Vagina (tissue), 2 donors: ENCODE measurements at regions not wholly inside any gene's neighbourhood (a gene's known extent, or its start where the extent isn't known, plus 50 kb on each side); places are given as distances from the start of the nearest gene placed in this dataset.

Experiments used
- DNase-seq, 2 donors: peaks; one replicate each; pipeline ENCODE4 v3.0.0-alpha.2; 2017; ENCODE audit errors: extremely low spot score in 2 of 2
- H3K27ac ChIP-seq: fragments of 200-600 bp; sonication (generic); one replicate; pipeline ENCODE4 v1.5.1; 2019
- H3K27me3 ChIP-seq: fragments of 200-600 bp; sonication (generic); one replicate; pipeline ENCODE4 v1.5.1; 2019
- H3K36me3 ChIP-seq, 2 donors: fragments of 200-600 bp; sonication (generic); one replicate each; pipeline ENCODE4 v1.5.1; 2017 to 2019
- H3K4me1 ChIP-seq: fragments of 200-600 bp; sonication (generic); one replicate; pipeline ENCODE4 v1.5.1; 2019
- H3K4me3 ChIP-seq, 2 donors: fragments of 200-600 bp; sonication (generic); 1 replicate in 1 of 2; 2 replicates in 1 of 2; pipeline ENCODE4 v1.5.1; 2016 to 2019
- H3K9me3 ChIP-seq: fragments of 200-600 bp; sonication (generic); one replicate; pipeline ENCODE4 v1.5.1; 2019
- CTCF ChIP-seq, 3 experiments: fragments of 450-650 bp in 2 of 3; fragments of 200-600 bp in 1 of 3; sonication (generic) in 1 of 3; IDR thresholded peaks; one replicate each; pipeline ENCODE4 v1.5.1; 2017 to 2019; ENCODE audit warnings: antibody characterized with exemption in 3 of 3, mild to moderate bottlenecking in 2 of 3, moderate library complexity in 2 of 3
- POLR2A ChIP-seq, 2 donors: fragments of 450-650 bp; IDR thresholded peaks; one replicate each; pipeline ENCODE4 v1.6.1; 2017; ENCODE audit warnings: antibody characterized with exemption in 2 of 2, mild to moderate bottlenecking in 2 of 2, moderate library complexity in 2 of 2
- POLR2AphosphoS5 ChIP-seq, 2 donors: sonication (generic); formaldehyde crosslinking; IDR thresholded peaks; one replicate each; pipeline ENCODE4 v1.9.0; 2017; ENCODE audit warnings: antibody characterized with exemption in 2 of 2, mild to moderate bottlenecking in 2 of 2, low read depth in 1 of 2; ENCODE audit not compliant: insufficient read depth in 1 of 2
- intact Hi-C: fragments of 100-400 bp; cut with DNase I; formaldehyde crosslinking; loops from one replicate; pipeline ENCODE4 v1.15.1; 2023

- no peaks in the 10 kb centered on the region for H3K9me3 ChIP-seq
- intact Hi-C loops = no loop called here
- H3K36me3 ChIP-seq = no peaks in the 10 kb centered on the region
- H3K4me1 ChIP-seq = no peaks in the 10 kb centered on the region
- H3K27me3 ChIP-seq = no peaks in the 10 kb centered on the region
- no peak for DNase-seq
- no peak overlapping the region for H3K27ac ChIP-seq
- TF ChIP-seq POLR2AphosphoS5 (IDR thresholded peaks at IDR 0.05; ENCODE audit: insufficient read depth in 1 of 2, low read depth in 1 of 2) = no peak
- no peak for TF ChIP-seq CTCF (IDR thresholded peaks at IDR 0.05)
- TF ChIP-seq POLR2A (IDR thresholded peaks at IDR 0.05) = no peak
- H3K4me3 ChIP-seq = no peak overlapping the region
Observed at GRCh38 chr6:114713690-114714089, 370.9 kb upstream of the HS3ST5 start.

DNA sequence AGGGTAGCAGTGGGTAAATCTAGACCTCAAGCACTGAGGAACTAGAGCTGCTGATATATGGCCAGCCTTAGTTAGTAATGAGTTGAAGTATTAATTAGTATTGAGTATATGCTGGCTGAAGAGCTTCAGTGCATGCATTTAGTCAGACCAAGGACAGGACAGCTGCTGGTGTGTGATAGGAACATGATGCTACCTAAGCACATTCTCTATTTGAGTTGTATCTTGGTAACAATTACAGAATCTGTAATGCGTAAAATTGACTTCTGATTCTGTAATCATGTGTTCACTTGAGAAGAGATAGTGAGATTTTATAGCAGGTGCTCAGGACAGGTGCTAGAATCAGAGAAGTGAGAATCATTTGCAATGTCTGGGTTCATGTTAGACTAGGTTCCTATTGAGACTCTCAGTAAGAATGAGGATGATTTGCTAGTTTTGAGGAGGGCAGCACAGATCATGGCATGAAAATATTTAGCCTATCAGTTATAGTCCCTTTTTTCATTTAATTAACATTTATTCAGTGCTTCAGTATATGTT, 369.4 kb upstream of the HS3ST5 start:
- no peaks in the 10 kb centered on the region for H3K4me1 ChIP-seq
- H3K27me3 ChIP-seq = no peaks in the 10 kb centered on the region
- no peak for DNase-seq
- no peaks in the 10 kb centered on the region for H3K9me3 ChIP-seq
- H3K4me3 ChIP-seq = no peak overlapping the region
- intact Hi-C loops = no loop called here
- no peaks in the 10 kb centered on the region for H3K36me3 ChIP-seq
- TF ChIP-seq CTCF (IDR thresholded peaks at IDR 0.05) (no peak), POLR2AphosphoS5 (IDR thresholded peaks at IDR 0.05; ENCODE audit: insufficient read depth in 1 of 2, low read depth in 1 of 2) (no peak), POLR2A (IDR thresholded peaks at IDR 0.05) (no peak)
- H3K27ac ChIP-seq = no peak overlapping the region

GRCh38 chr6:114707081-114707620, 364.3 kb upstream of the HS3ST5 start:
- intact Hi-C loops = no loop called here
- no peak for DNase-seq
- H3K4me1 ChIP-seq = no peaks in the 10 kb centered on the region
- no peaks in the 10 kb centered on the region for H3K36me3 ChIP-seq
- no peaks in the 10 kb centered on the region for H3K9me3 ChIP-seq
- H3K27ac ChIP-seq = no peak overlapping the region
- H3K4me3 ChIP-seq = no peak overlapping the region
- TF ChIP-seq CTCF (IDR thresholded peaks at IDR 0.05) (no peak), POLR2A (IDR thresholded peaks at IDR 0.05) (no peak), POLR2AphosphoS5 (IDR thresholded peaks at IDR 0.05; ENCODE audit: insufficient read depth in 1 of 2, low read depth in 1 of 2) (no peak)
- no peaks in the 10 kb centered on the region for H3K27me3 ChIP-seq

- Histone ChIP-seq H3K27ac (no peak overlapping the region), H3K36me3 (no peaks in the 10 kb centered on the region), H3K4me3 (no peak overlapping the region), H3K27me3 (no peaks in the 10 kb centered on the region), H3K4me1 (no peaks in the 10 kb centered on the region), H3K9me3 (no peaks in the 10 kb centered on the region)
- no peak for DNase-seq
- no peak for TF ChIP-seq POLR2A (IDR thresholded peaks at IDR 0.05)
- TF ChIP-seq CTCF (IDR thresholded peaks at IDR 0.05) = no peak
- TF ChIP-seq POLR2AphosphoS5 (IDR thresholded peaks at IDR 0.05; ENCODE audit: insufficient read depth in 1 of 2, low read depth in 1 of 2) = no peak
- intact Hi-C loops = no loop called here
Observed at GRCh38 chr6:114690625-114691024, 347.8 kb upstream of the HS3ST5 start.

DNA sequence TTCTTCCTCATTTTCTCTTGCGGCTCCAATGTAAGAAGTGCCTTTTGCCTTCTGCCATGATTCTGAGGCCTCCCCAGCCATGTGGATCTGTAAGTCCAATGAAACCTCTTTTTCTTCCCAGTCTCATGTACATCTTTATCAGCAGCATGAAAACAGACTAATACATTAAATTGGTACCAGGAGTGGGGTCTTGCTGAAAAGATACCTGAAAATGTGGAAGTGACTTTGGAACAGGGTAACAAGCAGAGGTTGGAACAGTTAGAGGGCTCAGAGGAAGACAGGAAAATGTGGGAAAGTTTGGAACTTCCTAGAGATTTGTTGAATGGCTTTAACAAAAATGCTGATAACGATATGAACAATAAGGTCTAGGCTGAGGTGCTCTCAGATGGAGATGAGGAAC, 316.7 kb upstream of the HS3ST5 start:
- no peak for DNase-seq
- Histone ChIP-seq H3K36me3 (no peaks in the 10 kb centered on the region), H3K4me3 (no peak overlapping the region), H3K27me3 (no peaks in the 10 kb centered on the region), H3K27ac (no peak overlapping the region), H3K9me3 (no peaks in the 10 kb centered on the region), H3K4me1 (no peaks in the 10 kb centered on the region)
- TF ChIP-seq POLR2AphosphoS5 (IDR thresholded peaks at IDR 0.05; ENCODE audit: insufficient read depth in 1 of 2, low read depth in 1 of 2) (no peak), CTCF (IDR thresholded peaks at IDR 0.05) (no peak), POLR2A (IDR thresholded peaks at IDR 0.05) (no peak)
- intact Hi-C loops = no loop called here
